Uterus (tissue), 3 donors: ENCODE measurements at regions not wholly inside any gene's neighbourhood (a gene's known extent, or its start where the extent isn't known, plus 50 kb on each side); places are given as distances from the start of the nearest gene placed in this dataset.

Source experiments
- DNase-seq, 2 donors: peaks; one replicate each; pipeline ENCODE4 v3.0.0-alpha.2; 2019 to 2020
- H3K27ac ChIP-seq, 2 donors: fragments of 200-600 bp; sonication (generic); 1 replicate in 1 of 2; 2 replicates in 1 of 2; pipeline ENCODE4 v1.5.1; 2016 to 2018
- H3K27me3 ChIP-seq, 2 donors: fragments of 200-600 bp; sonication (generic); one replicate each; pipeline ENCODE4 v1.5.1; 2018 to 2019; ENCODE audit warnings: control low read depth in 1 of 2
- H3K36me3 ChIP-seq, 2 donors: fragments of 200-600 bp; sonication (generic); one replicate each; pipeline ENCODE4 v1.5.1; 2019; ENCODE audit warnings: control low read depth in 1 of 2
- H3K4me1 ChIP-seq, 2 donors: fragments of 200-600 bp; sonication (generic); one replicate each; pipeline ENCODE4 v1.5.1; 2018 to 2019; ENCODE audit warnings: control low read depth in 1 of 2
- H3K4me3 ChIP-seq, 2 donors: fragments of 200-600 bp; sonication (generic); 1 replicate in 1 of 2; 2 replicates in 1 of 2; pipeline ENCODE4 v1.5.1; 2018 to 2019; ENCODE audit warnings: mild to moderate bottlenecking in 1 of 2
- H3K9me3 ChIP-seq, 2 donors: fragments of 200-600 bp; sonication (generic); one replicate each; pipeline ENCODE4 v1.5.1; 2019; ENCODE audit warnings: control low read depth in 1 of 2
- CTCF ChIP-seq, 4 experiments: fragments of 200-600 bp in 2 of 4; fragments of 450-650 bp in 2 of 4; sonication (generic) in 2 of 4; IDR thresholded peaks; one replicate each; pipeline ENCODE4 v1.5.1; 2016 to 2019; ENCODE audit warnings: antibody characterized with exemption in 4 of 4, mild to moderate bottlenecking in 2 of 4, moderate library complexity in 1 of 4
- POLR2A ChIP-seq, 2 donors: fragments of 450-650 bp; IDR thresholded peaks; one replicate each; pipeline ENCODE4 v1.6.1; 2016; ENCODE audit warnings: antibody characterized with exemption in 2 of 2, mild to moderate bottlenecking in 1 of 2, moderate library complexity in 1 of 2
- intact Hi-C: fragments of 100-400 bp; cut with DNase I; formaldehyde crosslinking; loops from one replicate; pipeline ENCODE4 v1.15.1; 2023; ENCODE audit warnings: low total_unique reads
- donor health status: DM: yes; HTN: yes; CAD: no.

GRCh38 chr16:86086471-86086870, 187.5 kb downstream of the IRF8 start:
- Histone ChIP-seq H3K9me3 (no peaks in the 10 kb centered on the region), H3K4me3 (no peak overlapping the region), H3K27me3 (no peaks in the 10 kb centered on the region), H3K27ac (no peak overlapping the region), H3K4me1 (no peaks in the 10 kb centered on the region), H3K36me3 (no peaks in the 10 kb centered on the region)
- DNase-seq: no peak
- TF ChIP-seq CTCF (IDR thresholded peaks at IDR 0.05): no peak
- no peak for TF ChIP-seq POLR2A (IDR thresholded peaks at IDR 0.05)
- intact Hi-C loops: no loop called here

- no peaks in the 10 kb centered on the region for H3K4me1 ChIP-seq
- intact Hi-C loops: no loop called here
- H3K4me3 ChIP-seq: no peak overlapping the region
- no peaks in the 10 kb centered on the region for H3K27me3 ChIP-seq
- no peak overlapping the region for H3K27ac ChIP-seq
- TF ChIP-seq CTCF (IDR thresholded peaks at IDR 0.05) (no peak), POLR2A (IDR thresholded peaks at IDR 0.05) (no peak)
- H3K36me3 ChIP-seq: no peaks in the 10 kb centered on the region
- H3K9me3 ChIP-seq: no peaks in the 10 kb centered on the region
- DNase-seq: no peak
Observed at GRCh38 chr16:86087011-86087895, 188.3 kb downstream of the IRF8 start.

- intact Hi-C loops: no loop called here
- DNase-seq: no peak
Observed at GRCh38 chr16:86087896-86088230, 188.9 kb downstream of the IRF8 start.

GRCh38 chr16:86088287-86088686, 189.3 kb downstream of the IRF8 start:
- H3K36me3 ChIP-seq: no peaks in the 10 kb centered on the region
- intact Hi-C loops: no loop called here

More at GRCh38 chr16:86087896-86088230, 188.9 kb downstream of the IRF8 start:
- TF ChIP-seq CTCF (IDR thresholded peaks at IDR 0.05): no peak
- TF ChIP-seq POLR2A (IDR thresholded peaks at IDR 0.05): no peak
- Histone ChIP-seq H3K9me3 (no peaks in the 10 kb centered on the region), H3K27me3 (no peaks in the 10 kb centered on the region), H3K36me3 (no peaks in the 10 kb centered on the region), H3K4me1 (no peaks in the 10 kb centered on the region), H3K27ac (no peak overlapping the region), H3K4me3 (no peak overlapping the region)

More at GRCh38 chr16:86088287-86088686, 189.3 kb downstream of the IRF8 start:
- Histone ChIP-seq H3K27me3 (no peaks in the 10 kb centered on the region), H3K27ac (no peak overlapping the region), H3K4me1 (no peaks in the 10 kb centered on the region), H3K4me3 (no peak overlapping the region), H3K9me3 (no peaks in the 10 kb centered on the region)
- TF ChIP-seq POLR2A (IDR thresholded peaks at IDR 0.05): no peak
- no peak for TF ChIP-seq CTCF (IDR thresholded peaks at IDR 0.05)
- DNase-seq: no peak
